CD14-positive monocyte (primary cell): ENCODE measurements at regions not wholly inside any gene's neighbourhood (a gene's known extent, or its start where the extent isn't known, plus 50 kb on each side); places are given as distances from the start of the nearest gene placed in this dataset.

ENCODE experiments used
- DNase-seq, 3 donors: peaks; one replicate each; pipeline ENCODE4 v3.0.0-alpha.2; 2011 to 2022
- H2AFZ ChIP-seq: 2 replicates; pipeline ENCODE4 v1.6.0; 2012; ENCODE audit warnings: mild to moderate bottlenecking, low read depth, low read length, inconsistent platforms; ENCODE audit not compliant: insufficient read depth, poor library complexity, severe bottlenecking
- H3K27ac ChIP-seq, 2 donors: 1 replicate in 1 of 2; 2 replicates in 1 of 2; pipeline ENCODE4 v1.5.1; 2012 to 2013; ENCODE audit warnings: low read length in 2 of 2, control low read depth in 1 of 2, inconsistent platforms in 1 of 2, low read depth in 1 of 2, mild to moderate bottlenecking in 1 of 2
- H3K27me3 ChIP-seq, 2 donors: one replicate each; pipeline versions ENCODE4 v1.6.0 to v1.6.1; 2011 to 2013; ENCODE audit warnings: low read length in 2 of 2; ENCODE audit not compliant: control insufficient read depth in 2 of 2, insufficient read depth in 2 of 2
- H3K36me3 ChIP-seq, 2 donors: replicated peaks in 1 of 2; 1 replicate in 1 of 2; 2 replicates in 1 of 2; pipeline versions ENCODE4 v1.5.1 to v1.6.1; 2012 to 2013; ENCODE audit warnings: low read length in 2 of 2, control low read depth in 1 of 2, inconsistent platforms in 1 of 2, mild to moderate bottlenecking in 1 of 2; ENCODE audit not compliant: insufficient read depth in 2 of 2, control insufficient read depth in 1 of 2
- H3K4me1 ChIP-seq, 2 donors: 1 replicate in 1 of 2; 2 replicates in 1 of 2; pipeline versions ENCODE4 v1.5.1 to v1.6.1; 2012 to 2013; ENCODE audit warnings: low read length in 2 of 2, control low read depth in 1 of 2, inconsistent platforms in 1 of 2, mild to moderate bottlenecking in 1 of 2, moderate library complexity in 1 of 2; ENCODE audit not compliant: insufficient read depth in 2 of 2, control insufficient read depth in 1 of 2
- H3K4me2 ChIP-seq: replicated peaks from 2 replicates; pipeline ENCODE3; 2012; ENCODE audit warnings: low read length, moderate library complexity, mild to moderate bottlenecking; ENCODE audit not compliant: poor library complexity, severe bottlenecking; ENCODE audit errors: extremely low read depth
- H3K4me3 ChIP-seq, 3 experiments: fragments of 200-600 bp in 1 of 3; sonication (generic) in 1 of 3; replicated peaks in 1 of 3; 1 replicate in 2 of 3; 2 replicates in 1 of 3; pipeline ENCODE4 v1.5.1; 2011 to 2013; ENCODE audit warnings: low read length in 3 of 3, mild to moderate bottlenecking in 3 of 3, control low read depth in 2 of 3, low read depth in 2 of 3, inconsistent platforms in 1 of 3, moderate library complexity in 1 of 3
- H3K79me2 ChIP-seq: 2 replicates; pipeline ENCODE4 v1.6.0; 2012; ENCODE audit warnings: mild to moderate bottlenecking, control low read depth, inconsistent platforms, low read length, moderate library complexity; ENCODE audit not compliant: insufficient read depth
- H3K9ac ChIP-seq: 2 replicates; pipeline ENCODE4 v1.6.0; 2017; ENCODE audit warnings: low read length, mild to moderate bottlenecking; ENCODE audit not compliant: insufficient read depth, poor library complexity, severe bottlenecking
- H3K9me3 ChIP-seq, 2 donors: replicated peaks in 1 of 2; 1 replicate in 1 of 2; 2 replicates in 1 of 2; pipeline versions ENCODE4 v1.5.1 to v1.6.1; 2012 to 2013; ENCODE audit warnings: low read length in 2 of 2, control low read depth in 1 of 2; ENCODE audit not compliant: control insufficient read depth in 1 of 2, insufficient read depth in 1 of 2
- H4K20me1 ChIP-seq: 2 replicates; pipeline ENCODE4 v1.6.0; 2012; ENCODE audit warnings: mild to moderate bottlenecking, low read length, control low read depth, moderate library complexity; ENCODE audit not compliant: insufficient read depth
- H3K27ac Mint-ChIP-seq, 7 donors: one replicate each; pipeline ENCODE4 v1.8.0; 2020; ENCODE audit warnings: mild to moderate bottlenecking in 7 of 7, mixed read lengths in 7 of 7, moderate library complexity in 6 of 7, inconsistent platforms in 2 of 7
- H3K27me3 Mint-ChIP-seq, 3 donors: one replicate each; pipeline ENCODE4 v1.8.0; 2021 to 2022; ENCODE audit warnings: low read depth in 3 of 3, mild to moderate bottlenecking in 3 of 3, mixed read lengths in 3 of 3, moderate library complexity in 3 of 3, inconsistent platforms in 1 of 3
- H3K36me3 Mint-ChIP-seq, 2 donors: one replicate each; pipeline ENCODE4 v1.8.0; 2020; ENCODE audit warnings: mixed read lengths in 2 of 2, inconsistent platforms in 1 of 2, mild to moderate bottlenecking in 1 of 2
- H3K4me1 Mint-ChIP-seq: one replicate; pipeline ENCODE4 v1.8.0; 2020; ENCODE audit warnings: mild to moderate bottlenecking, mixed read lengths
- H3K4me3 Mint-ChIP-seq, 2 donors: one replicate each; pipeline ENCODE4 v1.8.0; 2020; ENCODE audit warnings: mild to moderate bottlenecking in 2 of 2, mixed read lengths in 2 of 2, moderate library complexity in 1 of 2
- H3K9me3 Mint-ChIP-seq, 7 donors: one replicate each; pipeline ENCODE4 v1.8.0; 2020 to 2022; ENCODE audit warnings: mixed read lengths in 7 of 7, mild to moderate bottlenecking in 6 of 7, moderate library complexity in 6 of 7, inconsistent platforms in 2 of 7
- CTCF ChIP-seq: fragments of 200-600 bp; IDR thresholded peaks from one replicate; pipeline ENCODE4 v1.8.0; 2022; ENCODE audit warnings: antibody characterized with exemption, mild to moderate bottlenecking
- WGBS: methylation state at CpG from one replicate; pipeline ENCODE4 v1.1.5; 2013; ENCODE audit warnings: missing lambda C conversion rate; ENCODE audit not compliant: insufficient coverage; 5-methylcytosine and 5-hydroxymethylcytosine counted together
- intact Hi-C, 2 donors: fragments of 100-400 bp; cut with micrococcal nuclease; formaldehyde crosslinking; loops; one replicate each; pipeline versions ENCODE4 v1.15.0 to v1.15.1; 2023

GRCh38 chr22:27431896-27432295, 369.7 kb downstream of the MN1 start:
- H3K27me3 ChIP-seq = no peaks in the 10 kb centered on the region
- H3K79me2 ChIP-seq = no peaks in the 10 kb centered on the region
- DNase-seq = no peak
- H3K4me1 Mint-ChIP-seq = no peaks in the 10 kb centered on the region
- H3K9me3 Mint-ChIP-seq = peaks cover 2 to 15% (median 8%) of the 10 kb centered on the region in 7 donors
- no peaks in the 10 kb centered on the region for H3K36me3 Mint-ChIP-seq
- WGBS = 80% methylated on average over 4 of the region's 4 CpGs
- H3K36me3 ChIP-seq = no peaks in the 10 kb centered on the region
- H3K4me1 ChIP-seq = no peaks in the 10 kb centered on the region
- no peak for TF ChIP-seq CTCF
- no peaks in the 10 kb centered on the region for H4K20me1 ChIP-seq
- no peak overlapping the region for H3K4me3 Mint-ChIP-seq
- intact Hi-C loops = no loop called here
- no peak overlapping the region for H3K27ac ChIP-seq
- H3K4me3 ChIP-seq = no peak overlapping the region
- H3K27me3 Mint-ChIP-seq = peaks cover 2 to 10% (median 5%) of the 10 kb centered on the region in 3 donors
- H3K9me3 ChIP-seq = peaks cover 0 to 8% of the 10 kb centered on the region in 2 donors
- no peak overlapping the region for H3K27ac Mint-ChIP-seq
- no peak overlapping the region for H3K4me2 ChIP-seq
- H2AFZ ChIP-seq = no peak overlapping the region
- no peak overlapping the region for H3K9ac ChIP-seq

- Histone ChIP-seq H3K9ac (no peak overlapping the region), H3K4me1 (no peaks in the 10 kb centered on the region), H3K36me3 (no peaks in the 10 kb centered on the region), H3K4me2 (no peak overlapping the region), H2AFZ (no peak overlapping the region), H3K79me2 (no peaks in the 10 kb centered on the region), H3K27me3 (no peaks in the 10 kb centered on the region), H4K20me1 (no peaks in the 10 kb centered on the region), H3K4me3 (no peak overlapping the region), H3K9me3 (peaks cover 0 to 8% of the 10 kb centered on the region in 2 donors), H3K27ac (no peak overlapping the region)
- Mint-ChIP-seq H3K4me3 (no peak overlapping the region), H3K36me3 (no peaks in the 10 kb centered on the region), H3K4me1 (no peaks in the 10 kb centered on the region), H3K27me3 (peaks cover 3 to 10% (median 3%) of the 10 kb centered on the region in 3 donors), H3K27ac (no peak overlapping the region), H3K9me3 (peaks cover 0 to 11% (median 8%) of the 10 kb centered on the region in 7 donors)
- intact Hi-C loops = no loop called here
- WGBS = 70% methylated on average over 1 of the region's 1 CpG
- DNase-seq = no peak
- no peak for TF ChIP-seq CTCF
Observed at GRCh38 chr22:27433099-27433498, 368.5 kb downstream of the MN1 start.
